Caki2 (cell line): ENCODE measurements at regions not wholly inside any gene's neighbourhood (a gene's known extent, or its start where the extent isn't known, plus 50 kb on each side); places are given as distances from the start of the nearest gene placed in this dataset.

Source experiments
- DNase-seq: peaks from one replicate; pipeline ENCODE4 v3.0.0-alpha.2; 2015; ENCODE audit warnings: low read depth
- in situ Hi-C: cut with HindIII; loops from 2 replicates; pipeline ENCODE4 v1.10.0; 2016; ENCODE audit warnings: low sequenced_read_pairs, low pct_unique_long_range_greater_than_20kb, mixed read lengths

- in situ Hi-C loops, result no loop called here
- no peak for DNase-seq
Measured at GRCh38 chr18:7288544-7288943, 57.7 kb downstream of the LRRC30 start.

DNA sequence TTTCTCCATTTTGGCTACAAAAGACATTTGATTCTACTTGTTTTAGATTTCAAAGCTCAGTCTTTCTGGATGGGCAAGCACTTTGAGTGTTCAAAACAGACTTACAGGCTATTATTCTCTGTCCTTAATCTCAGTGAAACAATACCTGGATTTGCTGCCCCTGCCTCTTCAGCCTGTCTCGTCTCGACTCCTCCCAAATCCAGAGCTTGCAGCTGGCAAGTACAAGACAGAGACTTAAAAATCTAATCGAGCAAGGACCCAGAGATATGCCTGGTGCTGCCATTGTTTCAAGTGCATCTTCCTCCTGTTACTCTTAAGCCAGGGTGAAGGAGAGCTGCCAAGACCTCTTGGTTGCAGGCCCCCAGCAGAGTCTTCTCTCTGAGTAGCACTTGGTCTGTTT, 59.2 kb downstream of the LRRC30 start:
- in situ Hi-C loops, result no loop called here
- DNase-seq, result no peak

GRCh38 chr18:7291046-7291445, 60.2 kb downstream of the LRRC30 start:
- in situ Hi-C loops, result no loop called here
- no peak for DNase-seq

DNA sequence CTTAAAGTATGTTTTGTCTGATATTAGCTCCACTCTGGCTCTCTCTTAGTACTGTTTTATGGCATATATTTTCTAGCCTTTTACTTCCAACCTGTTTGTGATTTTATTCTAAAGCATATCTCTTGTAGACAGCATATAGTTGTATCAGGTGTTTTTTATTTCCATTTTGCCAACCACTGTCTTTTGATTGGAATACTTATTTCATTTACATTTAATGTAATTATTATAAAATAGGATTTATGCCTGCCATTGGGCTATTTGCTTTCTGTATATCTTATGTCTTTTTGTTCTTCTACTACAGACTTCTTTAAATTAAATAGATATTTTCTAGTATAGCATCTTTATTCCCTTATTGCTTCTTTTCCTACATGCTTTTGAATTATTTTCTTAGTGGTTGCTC, 67.3 kb downstream of the LRRC30 start:
- no peak for DNase-seq
- in situ Hi-C loops, result no loop called here

GRCh38 chr18:7301094-7301493, 70.2 kb downstream of the LRRC30 start:
- no peak for DNase-seq
- in situ Hi-C loops, result no loop called here

- in situ Hi-C loops, result no loop called here
- no peak for DNase-seq
Measured at GRCh38 chr18:7303316-7304060, 72.6 kb downstream of the LRRC30 start.

- in situ Hi-C loops, result no loop called here
- DNase-seq, result no peak
Measured at GRCh38 chr18:7304061-7304370, 73.1 kb downstream of the LRRC30 start.

GRCh38 chr18:7305416-7305815, 74.5 kb downstream of the LRRC30 start:
- in situ Hi-C loops, result no loop called here
- DNase-seq, result no peak

DNA sequence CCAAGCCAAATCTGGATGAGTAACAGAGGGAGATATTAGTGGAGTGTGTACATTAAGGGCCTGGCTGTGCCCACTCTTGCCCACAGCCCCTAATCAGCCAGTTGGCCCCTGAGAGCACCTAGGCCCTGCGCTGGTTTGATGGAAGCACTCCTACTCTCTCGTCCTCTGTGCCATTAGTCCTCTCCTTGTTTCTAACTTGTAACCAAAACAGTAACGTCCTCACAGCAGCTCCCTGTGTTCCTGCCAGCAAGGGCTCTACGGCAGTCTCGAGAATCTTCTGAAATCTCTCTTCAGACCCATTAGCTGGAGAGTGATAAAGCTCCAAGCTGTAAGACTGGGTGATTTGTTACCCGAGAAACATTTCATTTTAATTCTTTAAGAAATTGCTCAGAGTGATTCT, 76.1 kb downstream of the LRRC30 start:
- DNase-seq, result no peak
- in situ Hi-C loops, result no loop called here

DNA sequence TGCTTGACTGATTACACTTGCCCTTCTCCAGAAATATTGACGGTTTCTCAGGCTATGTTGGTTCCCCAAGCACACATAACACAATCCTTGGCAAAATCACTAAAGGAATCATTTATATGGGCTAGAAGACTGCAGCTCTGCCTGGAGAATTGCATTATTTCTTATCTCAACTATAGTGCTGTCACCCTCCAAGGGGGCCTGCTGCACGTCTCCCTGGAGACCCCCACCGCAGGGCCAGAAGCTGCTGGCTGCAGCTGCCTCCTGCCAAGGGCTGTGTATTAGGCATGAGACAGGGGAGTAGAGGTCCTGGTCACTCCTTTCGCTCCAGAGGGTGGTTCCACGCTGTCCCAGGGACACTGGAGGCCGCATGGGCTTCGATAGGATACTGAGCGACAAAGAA, 76.6 kb downstream of the LRRC30 start:
- no peak for DNase-seq
- in situ Hi-C loops, result no loop called here

DNA sequence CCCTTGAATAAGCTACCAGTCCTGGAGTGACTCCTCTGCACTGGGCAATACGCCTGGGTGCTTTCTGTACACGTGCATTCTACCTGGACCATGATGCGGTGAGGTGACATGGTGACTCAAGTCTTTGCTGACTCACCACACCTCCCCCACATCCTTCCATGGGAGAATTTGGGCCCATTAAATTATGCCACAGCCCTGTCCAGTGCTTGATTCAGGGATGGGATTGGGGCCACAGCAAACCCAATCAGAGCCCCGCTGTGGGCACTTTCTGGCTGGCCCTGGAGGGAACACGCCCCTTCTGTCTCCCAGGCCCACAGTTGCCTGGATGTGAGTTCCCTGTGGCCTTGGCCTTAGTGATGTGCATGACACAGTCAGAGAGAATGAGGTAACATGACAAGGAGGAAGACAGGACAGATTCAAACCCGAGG, 86.9 kb downstream of the LRRC30 start:
- in situ Hi-C loops, result no loop called here
- DNase-seq, result peak; percentile 63

DNA sequence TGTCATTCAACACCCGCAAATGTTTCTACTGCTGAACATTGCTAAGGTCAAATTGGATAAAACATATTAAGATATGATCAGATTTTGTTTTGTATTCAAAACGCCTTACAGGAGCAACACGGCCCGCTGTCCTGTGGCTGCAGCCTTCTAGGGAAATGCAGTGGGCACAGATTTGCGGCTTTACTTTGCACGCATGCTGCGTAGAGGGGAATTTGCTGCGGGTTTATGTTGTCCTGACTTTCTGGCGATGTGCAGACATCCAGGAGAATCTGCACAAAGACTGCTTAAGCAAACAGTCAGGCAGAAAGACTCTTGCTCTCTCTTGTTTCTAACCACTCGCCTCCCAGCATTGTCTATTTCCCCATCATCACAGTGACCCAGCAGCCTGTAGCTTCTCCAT, 88.3 kb downstream of the LRRC30 start:
- DNase-seq, result no peak
- in situ Hi-C loops, result no loop called here

DNA sequence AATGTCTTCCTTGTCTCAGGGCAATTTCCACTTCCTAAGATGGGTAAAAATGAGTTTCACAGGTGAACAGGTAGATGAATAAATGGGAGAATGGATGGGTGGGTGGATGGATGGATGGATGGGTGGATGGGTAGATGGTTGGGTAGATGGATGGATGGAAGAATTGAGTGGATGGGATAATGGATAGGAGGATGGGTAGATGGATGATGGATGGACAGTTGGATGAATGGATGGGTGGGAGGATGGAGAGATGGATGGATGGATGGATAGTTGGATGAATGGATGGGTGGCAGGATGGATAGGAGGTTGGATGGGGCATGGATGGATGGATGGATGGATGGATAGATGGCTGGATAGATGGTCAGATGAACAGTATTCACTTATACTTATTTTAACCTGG, 90.9 kb downstream of the LRRC30 start:
- no peak for DNase-seq
- in situ Hi-C loops, result no loop called here

GRCh38 chr18:7322817-7323485, 92.1 kb downstream of the LRRC30 start:
- no peak for DNase-seq
- in situ Hi-C loops, result no loop called here

- DNase-seq, result peak; percentile 67
- in situ Hi-C loops, result no loop called here
Measured at GRCh38 chr18:7325126-7325430, 94.2 kb downstream of the LRRC30 start.

DNA sequence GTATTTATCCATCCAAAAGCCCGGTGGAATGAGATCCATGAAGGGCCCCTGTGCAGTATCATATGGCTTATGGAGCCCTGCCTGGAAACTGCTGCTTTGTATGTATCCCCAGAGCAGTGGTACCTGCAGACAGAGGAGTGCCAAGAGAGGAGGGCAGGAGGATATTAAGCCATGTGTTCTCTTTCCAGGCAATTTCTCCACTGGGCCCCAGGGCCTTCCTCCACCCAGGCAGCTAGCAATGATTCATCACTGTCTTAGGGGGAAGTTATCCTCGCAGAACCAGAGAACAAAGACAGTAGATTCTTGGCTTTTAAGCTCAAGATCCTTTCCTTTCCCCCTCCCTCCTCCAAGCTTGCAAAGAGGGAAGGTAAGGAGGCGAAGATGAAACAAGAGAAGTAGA, 98.1 kb downstream of the LRRC30 start:
- DNase-seq, result peak; percentile 10

DNA sequence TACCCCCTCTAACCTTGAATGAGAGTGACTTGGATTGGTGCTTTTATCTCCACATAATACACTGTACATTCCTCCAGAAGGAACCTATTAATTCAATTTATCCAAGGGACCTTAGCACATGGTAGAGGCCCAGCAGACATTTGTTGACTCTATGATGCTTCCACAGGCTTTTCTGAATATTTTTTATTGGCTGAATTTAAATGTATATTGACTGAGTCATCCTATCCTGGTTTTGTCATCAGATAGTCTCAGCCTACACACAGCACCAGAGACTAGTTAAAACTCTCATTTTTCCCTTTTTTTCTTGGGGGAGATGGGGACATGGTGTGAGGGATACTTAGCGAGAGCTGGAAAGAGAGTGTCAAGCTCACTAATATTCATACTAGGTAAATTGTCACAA, 101.6 kb downstream of the LRRC30 start:
- in situ Hi-C loops, result no loop called here

More for the DNA sequence above, 98.1 kb downstream of the LRRC30 start:
- in situ Hi-C loops, result no loop called here

GRCh38 chr18:7333025-7333562, 102.2 kb downstream of the LRRC30 start:
- DNase-seq, result no peak
- in situ Hi-C loops, result no loop called here

More for the DNA sequence above, 101.6 kb downstream of the LRRC30 start:
- no peak for DNase-seq

DNA sequence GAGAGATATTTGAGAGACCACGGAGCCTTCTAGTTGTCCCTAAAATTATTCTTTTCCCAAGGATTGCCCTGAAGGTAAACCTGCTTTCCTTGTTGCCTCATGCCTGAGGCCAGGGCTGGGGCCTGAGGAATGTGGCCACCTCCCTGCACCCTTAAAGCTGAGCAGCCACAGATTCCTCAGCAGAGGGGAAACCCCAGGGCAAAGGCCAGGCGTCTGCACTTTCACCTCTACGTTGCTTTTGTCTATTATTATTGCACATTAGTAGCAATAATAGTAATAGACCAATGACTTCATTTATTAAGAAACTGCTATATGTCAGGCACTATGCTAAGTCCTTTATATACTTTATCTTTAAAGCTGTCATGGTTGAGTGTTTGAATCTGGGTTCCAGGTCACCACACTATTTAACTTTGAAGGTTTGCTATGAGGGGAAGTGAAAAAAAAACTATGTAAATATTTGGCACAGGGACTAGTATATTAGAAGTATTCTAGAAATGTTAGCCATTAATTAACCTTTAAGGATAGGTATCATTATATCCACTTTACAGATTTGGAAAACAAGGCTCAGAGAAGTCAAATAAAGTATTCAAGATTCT, 104.2 kb downstream of the LRRC30 start:
- DNase-seq, result no peak
- in situ Hi-C loops, result no loop called here

GRCh38 chr18:7336623-7337022, 105.7 kb downstream of the LRRC30 start:
- no peak for DNase-seq
- in situ Hi-C loops, result no loop called here
